Head of caudate nucleus (tissue), 42 donors: ENCODE measurements at regions not wholly inside any gene's neighbourhood (a gene's known extent, or its start where the extent isn't known, plus 50 kb on each side); places are given as distances from the start of the nearest gene placed in this dataset.
A peak's percentile ranks its signal among the peaks of the same experiment; 100 is the strongest.
"Not testable (repeated sequence)": the region's sequence is repeated elsewhere in the genome, so short reads cannot be mapped to it uniquely, and the experiment has no call there.

ENCODE experiments used
- DNase-seq, 42 donors: peaks; one replicate each; pipeline versions ENCODE4 v3.0.0 to v3.0.0-alpha.2; 2020 to 2021; ENCODE audit warnings: mixed read lengths in 7 of 42
- intact Hi-C: fragments of 100-400 bp; cut with DNase I; formaldehyde crosslinking; loops from one replicate; pipeline ENCODE4 v1.15.0; 2022

DNA sequence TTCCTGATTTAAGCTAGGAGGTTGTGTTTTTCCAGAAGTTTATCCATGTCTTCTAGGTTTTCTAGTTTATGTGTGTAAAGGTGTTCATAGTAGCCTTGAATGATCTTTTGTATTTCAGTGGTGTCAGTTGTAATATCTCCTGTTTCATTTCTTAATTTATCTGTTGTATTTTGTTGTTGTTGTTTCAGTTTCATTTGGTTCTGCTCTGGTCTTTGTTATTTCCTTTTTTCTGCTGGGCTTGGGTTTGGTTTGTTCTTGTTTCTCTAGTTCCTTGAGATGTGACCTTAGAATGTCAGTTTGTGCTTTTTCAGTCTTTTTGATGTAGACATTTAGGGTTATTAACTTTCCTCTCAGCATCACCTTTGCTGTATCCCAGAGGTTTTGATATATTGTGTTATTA is 62.8 kb downstream of the SCP2D1 start:
- DNase-seq, intact Hi-C loops: not testable (repeated sequence)

DNA sequence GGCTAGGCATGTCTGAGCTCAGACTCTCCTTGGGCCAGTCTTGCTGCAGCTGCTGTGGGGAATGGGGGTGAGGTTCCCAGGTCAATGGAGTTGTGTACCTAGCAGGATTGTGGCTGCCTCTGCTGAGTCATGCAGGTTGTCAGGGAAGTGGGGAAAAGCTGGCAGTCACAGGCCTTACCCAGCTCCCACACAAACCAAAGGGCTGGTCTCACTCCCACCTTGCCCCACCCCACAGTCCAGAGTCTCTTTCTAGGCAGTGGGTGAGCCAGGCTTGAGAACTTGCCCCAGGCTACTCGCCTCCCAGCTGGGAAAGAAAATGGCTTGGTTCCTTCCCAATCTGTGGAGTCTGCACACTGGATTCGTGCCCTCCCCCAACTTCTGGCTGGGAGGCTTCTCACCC is 65.7 kb downstream of the SCP2D1 start:
- no peak for DNase-seq
- intact Hi-C loops = no loop called here

DNA sequence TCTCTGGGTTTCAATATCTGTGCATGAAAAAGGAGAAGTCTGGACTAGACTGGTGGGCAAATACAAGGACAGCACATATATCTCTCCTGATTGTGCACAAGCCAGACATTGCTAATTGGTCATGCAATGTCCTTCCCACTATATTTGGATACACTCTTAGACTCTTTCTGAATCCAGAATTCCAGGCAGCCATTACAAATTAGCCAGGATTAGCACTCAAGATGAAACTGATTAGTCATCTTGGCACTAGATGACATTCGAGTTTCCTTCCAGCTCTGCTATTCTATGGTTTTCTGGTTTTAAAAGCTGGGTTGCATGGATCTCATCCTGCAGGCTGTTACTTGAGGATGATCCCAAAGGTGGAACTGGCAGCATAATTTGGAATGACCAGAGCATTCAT is 73.2 kb downstream of the SCP2D1 start:
- intact Hi-C loops = no loop called here
- DNase-seq = no peak

DNA sequence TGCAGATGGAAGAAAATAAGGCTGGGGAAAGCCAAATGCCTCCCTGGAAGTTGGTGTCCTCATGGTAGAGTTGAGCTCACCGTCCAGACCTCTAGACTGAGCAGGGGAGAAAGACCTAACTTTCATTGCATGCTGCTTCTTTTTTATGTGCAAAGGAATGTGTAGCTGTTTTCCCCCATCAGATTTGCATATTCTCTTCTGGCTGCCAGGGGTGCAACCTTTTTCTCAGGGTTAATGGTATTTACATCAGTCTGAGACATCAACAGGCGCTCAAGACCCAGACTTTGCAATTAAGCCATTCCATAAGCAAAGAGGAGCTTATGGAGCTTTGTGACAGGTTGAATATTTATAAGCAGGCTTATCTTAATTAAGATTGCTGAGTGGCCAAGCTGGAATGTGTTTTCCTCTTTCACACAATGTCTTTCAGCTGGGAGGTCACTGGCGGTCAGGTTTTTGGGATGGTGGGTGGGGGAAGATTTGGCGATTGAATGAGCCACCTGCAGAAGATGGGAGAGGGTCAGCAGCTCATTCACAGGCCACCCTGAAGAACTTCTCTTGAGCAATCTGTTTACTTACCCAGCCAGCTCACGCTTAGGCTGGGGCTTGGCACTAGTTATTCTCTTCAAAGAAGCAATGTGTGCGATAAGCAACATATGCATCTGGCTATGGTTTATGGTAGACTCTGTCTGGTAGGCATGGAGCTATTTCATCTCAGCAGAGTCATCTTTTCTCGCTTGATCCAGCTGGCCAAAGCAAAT is 88.6 kb downstream of the SCP2D1 start:
- DNase-seq = no peak
- intact Hi-C loops = no loop called here

DNA sequence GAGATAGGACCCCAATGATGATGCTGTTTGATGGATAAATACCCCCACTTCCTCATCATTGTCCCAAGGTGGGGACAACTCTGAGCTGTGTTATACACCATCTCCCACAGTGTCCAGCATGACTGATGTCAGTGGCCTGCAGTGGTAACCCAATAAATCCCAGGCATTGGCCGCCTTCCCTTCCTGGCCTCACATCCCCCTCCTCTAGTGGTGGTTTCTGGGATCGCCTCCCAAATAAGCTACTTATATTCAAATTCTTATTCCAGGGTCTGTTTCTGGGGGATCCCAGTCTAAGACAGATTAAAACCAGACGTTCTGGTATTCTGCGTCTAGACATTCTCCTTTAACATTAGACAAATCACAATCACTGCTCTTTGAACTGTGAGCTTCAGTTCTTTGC is 90.6 kb downstream of the SCP2D1 start:
- intact Hi-C loops = no loop called here
- no peak for DNase-seq

DNA sequence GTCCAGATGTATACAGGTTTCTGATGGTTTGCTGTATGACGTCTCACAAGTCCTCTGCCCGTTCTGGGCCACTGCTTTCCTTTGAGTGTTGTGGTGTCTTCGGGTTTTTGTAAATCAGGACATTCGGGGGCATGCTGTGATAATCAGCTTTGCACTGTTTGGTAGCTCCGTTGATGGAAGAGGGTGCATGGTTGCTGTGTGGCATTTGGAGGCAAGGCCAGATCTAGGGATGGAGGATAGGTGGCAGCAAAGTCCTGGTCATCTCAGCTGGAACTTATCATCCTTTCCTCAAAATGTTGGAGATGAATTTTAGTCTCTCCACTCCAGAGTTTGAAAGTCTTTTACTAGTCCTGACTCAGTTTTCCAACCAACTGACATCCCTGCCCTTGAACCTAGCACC is 91.0 kb downstream of the SCP2D1 start:
- intact Hi-C loops = no loop called here
- peak in 9 of 42 donors; percentile 6 to 43 (median 11) for DNase-seq

DNA sequence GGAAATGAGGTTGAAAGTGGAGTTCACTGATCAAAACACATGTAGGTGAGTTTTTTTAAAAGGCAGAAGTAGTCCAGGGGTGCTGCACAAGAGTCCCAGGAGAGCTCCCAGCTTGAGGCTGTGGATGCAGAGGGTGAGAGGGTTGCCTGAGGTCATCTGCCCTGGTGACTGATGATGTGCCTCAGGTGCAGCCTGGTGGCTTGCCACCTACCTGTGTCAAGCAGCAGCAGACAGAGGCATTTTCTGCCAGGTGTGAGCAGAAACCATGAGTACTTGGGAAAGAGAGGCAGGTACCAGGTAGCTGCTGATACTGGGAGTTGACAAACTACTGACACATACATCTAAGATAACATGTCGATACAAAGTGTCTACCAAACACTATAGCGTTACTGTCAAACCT is 92.5 kb downstream of the SCP2D1 start:
- no peak for DNase-seq
- intact Hi-C loops = no loop called here

DNA sequence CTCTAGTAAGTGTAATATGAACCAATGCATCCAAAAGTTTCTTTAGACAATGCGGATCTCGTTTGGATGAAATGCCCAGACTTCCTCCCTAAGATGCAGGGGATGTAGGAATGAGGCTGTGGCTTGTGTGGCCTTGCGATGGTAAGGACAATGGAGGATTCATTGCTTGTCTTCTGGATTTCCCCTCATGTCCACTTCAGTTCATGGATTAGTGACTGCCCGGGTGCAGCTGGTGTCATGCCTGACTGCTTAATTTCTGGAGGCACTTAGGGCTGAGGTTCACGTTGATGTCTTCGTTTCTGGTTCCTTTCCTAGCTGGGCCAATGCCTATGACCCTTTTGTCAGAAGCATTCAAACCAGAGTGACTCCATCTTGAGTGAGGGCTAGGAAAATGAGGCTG is 93.8 kb downstream of the SCP2D1 start:
- DNase-seq = no peak
- intact Hi-C loops = no loop called here

DNA sequence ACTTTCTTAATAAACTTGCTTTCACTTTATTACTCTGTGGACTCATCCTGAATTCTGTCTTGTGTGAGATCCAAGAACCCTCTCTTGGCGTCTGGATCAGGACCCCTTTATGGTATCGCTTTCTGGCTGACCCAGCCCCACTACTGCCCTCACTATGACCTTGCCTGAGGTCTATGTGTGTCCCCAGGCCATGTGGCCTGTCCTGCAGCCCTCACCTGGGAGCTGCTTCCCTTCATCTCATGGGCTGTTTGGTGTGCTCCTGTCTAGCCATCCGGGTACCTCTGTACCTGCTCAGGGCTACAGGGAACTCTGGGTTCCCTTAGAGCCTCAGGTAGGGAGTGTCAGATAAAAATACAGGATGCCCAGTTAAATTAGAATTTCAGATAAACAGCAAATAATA is 94.5 kb downstream of the SCP2D1 start:
- intact Hi-C loops = no loop called here
- no peak for DNase-seq

DNA sequence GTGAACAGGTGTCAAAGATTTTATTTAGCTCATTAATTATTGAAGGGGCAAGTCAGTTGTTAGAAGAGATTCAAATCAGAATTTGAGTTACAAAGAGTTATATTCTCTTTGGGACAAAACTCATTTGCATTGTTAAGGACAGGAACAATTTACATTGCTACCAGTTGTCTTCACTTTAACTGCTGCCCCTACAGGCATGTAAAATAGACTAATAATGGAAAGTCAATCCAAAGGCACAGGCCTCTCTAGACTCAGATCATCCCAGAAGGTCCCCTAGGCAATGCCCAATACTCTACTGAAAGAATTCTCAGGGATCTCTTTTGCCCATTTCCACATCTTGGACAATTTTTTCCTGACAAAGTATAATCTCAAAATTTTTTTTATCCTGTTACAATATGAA is 95.7 kb downstream of the SCP2D1 start:
- intact Hi-C loops = no loop called here
- DNase-seq = no peak

DNA sequence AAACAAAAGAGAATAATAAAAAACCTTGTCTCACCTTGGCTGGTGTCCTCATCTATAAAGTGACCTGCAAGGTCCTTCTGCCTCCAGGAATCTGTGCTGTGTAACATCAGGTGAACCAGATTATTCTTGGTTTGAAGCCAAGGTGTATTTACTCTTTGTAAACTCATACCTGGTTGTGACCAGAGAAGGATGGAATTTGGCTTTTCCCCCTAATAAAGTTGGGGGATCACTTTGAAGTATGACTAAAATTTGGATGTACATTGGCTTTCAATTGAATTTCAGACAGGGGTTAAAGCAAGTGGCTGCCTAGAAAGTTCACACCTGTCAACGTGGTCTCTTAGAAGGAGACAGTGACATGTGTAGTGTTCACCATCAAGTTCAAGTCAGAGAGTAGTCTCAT is 100.1 kb downstream of the SCP2D1 start:
- intact Hi-C loops = no loop called here
- DNase-seq = no peak

DNA sequence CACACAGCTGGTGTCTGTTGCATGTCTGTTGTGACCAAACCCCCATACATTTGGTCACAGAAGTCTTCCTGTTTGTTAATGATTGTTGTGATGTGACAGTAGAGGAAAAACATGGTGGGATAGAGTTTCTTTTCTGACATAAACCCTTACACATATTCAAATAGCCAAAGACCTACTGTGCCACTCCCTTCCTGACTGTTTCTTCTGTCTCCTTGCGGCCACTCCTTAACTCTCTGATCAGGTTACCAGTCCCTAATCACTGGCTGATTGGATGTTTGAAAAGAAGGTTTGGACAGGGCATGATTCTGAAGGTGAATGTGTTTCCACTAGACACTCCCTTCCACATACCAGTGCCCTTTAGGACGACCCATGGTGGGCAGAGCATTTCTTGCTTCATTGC is 101.2 kb downstream of the SCP2D1 start:
- no peak for DNase-seq
- intact Hi-C loops = no loop called here

DNA sequence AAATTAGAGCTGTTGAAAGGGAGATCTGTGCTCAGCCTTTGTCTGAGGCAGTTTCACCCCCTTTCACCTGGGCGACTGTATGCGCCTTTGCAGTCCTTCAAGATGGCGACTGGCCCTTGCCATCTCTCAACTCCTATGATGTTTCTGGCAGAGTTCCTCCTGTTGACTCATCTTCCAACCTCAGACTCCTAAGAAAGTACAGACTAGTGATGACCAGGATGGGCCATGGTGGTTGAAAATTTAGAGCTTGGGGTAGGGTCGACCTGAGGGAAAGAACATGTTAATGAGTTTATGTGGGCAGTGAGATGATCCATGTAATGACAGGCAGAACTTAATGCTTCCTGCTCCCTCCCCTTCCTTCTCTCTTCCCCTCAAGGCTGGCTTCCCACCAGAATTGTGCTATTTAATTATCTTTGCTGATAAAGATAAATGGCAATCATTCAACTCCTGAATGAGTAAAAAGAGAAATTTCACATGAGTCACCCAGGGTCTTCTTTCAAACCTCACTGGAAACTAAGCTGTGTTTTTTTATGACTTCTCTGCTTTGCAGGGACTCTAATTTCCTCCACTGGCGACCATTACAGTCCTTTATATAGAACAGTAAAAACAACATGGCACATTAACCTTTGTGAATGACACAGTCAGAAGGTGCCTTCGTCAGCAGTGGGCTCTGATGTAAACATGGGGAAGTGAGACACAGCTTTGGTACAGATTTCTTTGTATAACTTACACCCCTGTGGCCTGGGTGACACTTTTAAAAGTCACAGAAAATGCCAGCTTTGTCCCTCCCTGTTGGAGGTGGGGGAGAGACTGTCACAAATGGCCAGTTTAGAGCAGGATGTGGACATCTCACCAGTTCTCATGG is 103.5 kb downstream of the SCP2D1 start:
- intact Hi-C loops = no loop called here
- no peak for DNase-seq

DNA sequence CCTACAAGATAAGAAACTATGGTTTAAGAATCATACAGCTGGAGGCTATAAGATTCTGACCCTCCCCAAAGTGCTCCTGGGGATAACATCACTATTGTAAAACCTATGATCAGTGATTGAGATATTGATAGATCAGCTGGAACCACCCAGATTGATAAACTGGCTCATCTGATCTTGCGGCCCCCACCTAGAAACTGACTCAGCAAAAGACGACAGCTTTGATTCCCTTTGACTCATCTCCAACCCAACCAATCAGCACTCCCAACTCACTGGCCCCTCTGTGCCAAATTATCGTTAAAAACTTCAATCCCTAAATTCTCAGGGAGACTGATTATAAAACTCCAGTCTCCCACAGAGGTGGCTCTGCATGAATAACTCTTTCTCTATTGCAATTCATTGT is 106.4 kb downstream of the SCP2D1 start:
- no peak for DNase-seq
- intact Hi-C loops = no loop called here

DNA sequence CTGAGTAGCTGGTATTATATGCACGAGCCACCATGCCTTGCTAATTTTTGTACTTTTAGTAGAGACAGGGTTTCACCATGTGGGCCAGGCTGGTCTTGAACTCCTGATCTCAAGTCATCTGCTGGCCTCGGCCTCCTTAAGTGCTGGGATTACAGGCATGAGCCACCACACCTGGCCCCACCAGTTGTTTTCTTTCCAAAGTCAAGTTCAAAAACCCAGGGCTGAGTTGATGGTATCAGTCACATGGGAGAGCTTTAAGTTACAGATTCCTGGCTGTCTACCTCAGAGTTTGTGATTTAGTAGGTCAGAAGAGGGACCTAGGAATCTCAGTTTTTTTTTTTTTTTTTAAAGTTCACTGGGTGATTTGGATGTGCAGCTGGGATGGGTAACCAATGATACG is 107.7 kb downstream of the SCP2D1 start:
- no peak for DNase-seq
- intact Hi-C loops = no loop called here

DNA sequence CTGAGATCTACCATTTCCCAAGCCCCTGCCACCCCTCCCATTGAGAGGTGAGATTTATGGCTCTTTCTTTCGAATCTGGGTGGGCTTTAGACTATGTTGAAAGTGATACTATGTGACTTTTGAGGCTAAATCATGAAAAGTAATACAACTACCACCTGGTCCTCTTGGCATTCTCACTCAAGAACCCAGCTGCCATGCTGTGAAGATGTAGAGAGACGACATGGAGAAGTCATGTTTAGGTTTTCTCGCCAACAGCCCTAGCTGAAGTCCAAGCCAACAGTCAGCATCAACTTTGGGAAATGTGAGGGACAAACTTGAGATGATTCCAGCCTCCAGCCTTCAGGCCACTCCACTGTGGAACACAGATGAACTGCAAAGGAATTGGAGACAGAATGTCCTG is 108.7 kb downstream of the SCP2D1 start:
- intact Hi-C loops = no loop called here
- DNase-seq = no peak

DNA sequence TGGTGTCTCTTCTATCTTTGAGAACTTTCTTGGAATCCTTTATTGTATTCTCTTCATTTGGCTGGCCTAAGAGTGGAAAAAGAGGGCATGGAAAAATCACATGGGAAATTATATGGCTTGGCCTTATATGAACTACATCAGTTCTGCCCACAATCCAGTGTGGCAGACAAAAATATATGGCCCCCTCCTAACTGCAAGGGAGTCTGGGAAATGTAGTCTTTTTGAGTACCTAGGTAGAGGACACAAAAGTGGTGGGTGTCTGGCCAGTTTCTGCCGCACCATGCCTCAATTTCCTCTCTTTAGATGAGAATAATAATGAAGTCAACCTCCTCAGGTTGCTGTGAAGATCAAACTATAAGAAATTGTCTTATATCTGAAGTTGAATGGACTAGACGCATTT is 109.3 kb downstream of the SCP2D1 start:
- no peak for DNase-seq
- intact Hi-C loops = no loop called here

DNA sequence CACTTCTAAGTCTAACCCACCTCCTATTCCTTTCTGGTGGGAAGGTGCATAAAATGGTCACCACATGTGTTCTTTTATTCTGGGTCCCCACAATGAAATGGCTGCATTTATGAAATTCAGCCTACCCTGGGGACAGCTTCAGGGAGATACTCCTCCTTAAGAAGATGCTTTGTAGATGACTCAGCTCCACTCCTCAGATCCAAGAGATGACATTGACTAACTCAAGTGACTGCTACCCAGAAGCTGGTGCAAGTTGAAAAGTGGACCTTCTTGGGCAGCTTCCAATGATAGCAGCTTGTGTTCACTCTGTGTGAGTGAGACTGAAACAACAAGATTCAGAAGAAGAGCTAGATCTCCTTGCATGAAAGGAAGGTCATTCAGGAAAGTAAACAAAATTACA is 113.4 kb downstream of the SCP2D1 start:
- DNase-seq = no peak
- intact Hi-C loops = no loop called here

DNA sequence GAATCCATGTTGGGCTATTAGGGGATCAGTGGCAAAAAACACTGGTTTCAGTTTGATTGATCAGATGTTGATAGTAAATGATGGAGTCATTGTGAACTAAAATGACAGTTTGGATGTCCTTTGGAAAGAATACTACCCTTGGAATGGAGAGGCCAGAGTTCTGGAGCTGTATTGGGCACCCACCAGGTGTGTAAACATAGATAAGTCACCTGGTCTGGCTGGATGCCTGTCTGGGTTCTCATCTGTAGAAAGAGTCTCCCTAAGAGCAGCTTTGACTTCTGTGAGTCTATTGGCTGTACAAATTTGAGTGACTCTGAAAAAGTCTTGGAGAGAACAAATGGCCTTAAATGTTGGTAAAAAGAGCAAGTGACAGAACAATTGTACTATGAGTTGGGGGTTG is 115.0 kb downstream of the SCP2D1 start:
- no peak for DNase-seq
- intact Hi-C loops = no loop called here

DNA sequence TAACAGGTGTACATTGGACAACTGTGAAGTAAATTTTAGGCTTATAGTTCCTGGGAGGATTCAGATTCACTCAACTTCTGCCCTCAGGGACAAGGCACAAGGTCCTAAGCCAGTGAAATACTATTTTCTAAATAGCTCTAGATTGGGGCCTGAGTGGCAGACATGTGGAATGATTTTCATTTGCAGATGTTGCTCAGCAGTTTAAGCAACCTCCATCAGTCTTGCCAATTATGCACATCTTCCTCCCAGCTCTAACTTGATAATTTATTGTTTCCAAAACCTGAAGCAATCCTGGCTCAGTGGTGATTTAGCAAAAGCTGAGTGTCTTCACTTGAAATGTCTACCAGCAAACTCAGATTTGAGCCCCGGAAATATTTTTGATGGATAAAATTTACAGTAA is 116.2 kb downstream of the SCP2D1 start:
- no peak for DNase-seq
- intact Hi-C loops = no loop called here

DNA sequence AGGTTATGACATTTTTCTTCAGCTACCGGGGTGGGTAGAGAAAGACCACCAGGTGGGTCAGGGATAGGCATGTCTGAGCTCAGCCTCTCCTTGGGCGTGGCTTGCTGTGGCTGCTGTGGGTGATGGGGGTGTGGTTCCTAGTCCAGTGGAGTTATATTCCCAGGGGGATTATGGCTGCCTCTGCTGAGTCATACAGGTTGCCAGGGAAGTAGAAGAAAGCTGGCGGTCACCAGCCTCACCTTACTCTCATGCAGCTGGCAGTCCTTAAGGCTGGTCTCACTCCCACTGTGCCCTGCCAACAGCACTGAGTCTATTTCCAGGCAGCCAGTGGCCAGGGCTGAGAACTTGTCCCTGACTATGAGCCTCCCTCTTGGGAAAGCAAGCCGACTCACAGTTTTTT is 130.0 kb downstream of the SCP2D1 start:
- DNase-seq = peak in 17 of 42 donors; percentile 3 to 72 (median 18)
- intact Hi-C loops = no loop called here
